ENCODE measurements at regions not wholly inside any gene's neighbourhood (a gene's known extent, or its start where the extent isn't known, plus 50 kb on each side); places are given as distances from the start of the nearest gene placed in this dataset.

- DNase-seq: no peak
These were observed 919.3 kb upstream of the CDH2 start for GRCh38 chr18:29096079-29096770.

- no peak for DNase-seq
These were observed 910.8 kb upstream of the CDH2 start for GRCh38 chr18:29087616-29088246.

GRCh38 chr18:29084120-29084519 lies 907.2 kb upstream of the CDH2 start:
- DNase-seq: no peak

- no peak for DNase-seq
These were observed 906.6 kb upstream of the CDH2 start for GRCh38 chr18:29083545-29083944.

GRCh38 chr18:29080946-29081345 lies 904.0 kb upstream of the CDH2 start:
- no peak for DNase-seq

GRCh38 chr18:29078273-29078672 lies 901.3 kb upstream of the CDH2 start:
- no peak for DNase-seq

GRCh38 chr18:29077344-29077743 lies 900.4 kb upstream of the CDH2 start:
- DNase-seq: no peak

- no peak for DNase-seq
These were observed 899.7 kb upstream of the CDH2 start for GRCh38 chr18:29076645-29077044.

GRCh38 chr18:29074147-29074546 lies 897.2 kb upstream of the CDH2 start:
- DNase-seq: no peak

GRCh38 chr18:29071869-29072268 lies 894.9 kb upstream of the CDH2 start:
- DNase-seq: no peak

- DNase-seq: no peak
These were observed 886.4 kb upstream of the CDH2 start for GRCh38 chr18:29063346-29063745.

- DNase-seq: no peak
These were observed 886.0 kb upstream of the CDH2 start for GRCh38 chr18:29062921-29063320.

- no peak for DNase-seq
These were observed 883.4 kb upstream of the CDH2 start for GRCh38 chr18:29060349-29060748.

GRCh38 chr18:29057703-29058102 lies 880.8 kb upstream of the CDH2 start:
- DNase-seq: no peak

- no peak for DNase-seq
These were observed 879.9 kb upstream of the CDH2 start for GRCh38 chr18:29056800-29057199.

- no peak for DNase-seq
These were observed 865.0 kb upstream of the CDH2 start for GRCh38 chr18:29041976-29042375.

GRCh38 chr18:29034113-29034856 lies 857.4 kb upstream of the CDH2 start:
- no peak for DNase-seq

GRCh38 chr18:29028560-29028959 lies 851.6 kb upstream of the CDH2 start:
- no peak for DNase-seq

GRCh38 chr18:29018976-29019375 lies 842.0 kb upstream of the CDH2 start:
- no peak for DNase-seq

- DNase-seq: no peak
These were observed 836.0 kb upstream of the CDH2 start for GRCh38 chr18:29012883-29013465.

- DNase-seq: no peak
These were observed 835.4 kb upstream of the CDH2 start for GRCh38 chr18:29012364-29012763.

GRCh38 chr18:29009250-29009803 lies 832.4 kb upstream of the CDH2 start:
- no peak for DNase-seq

GRCh38 chr18:29008809-29009208 lies 831.9 kb upstream of the CDH2 start:
- no peak for DNase-seq

All from NCI-H2107 (cell line).